ENCODE measurements at regions not wholly inside any gene's neighbourhood (a gene's known extent, or its start where the extent isn't known, plus 50 kb on each side); places are given as distances from the start of the nearest gene placed in this dataset.

DNA sequence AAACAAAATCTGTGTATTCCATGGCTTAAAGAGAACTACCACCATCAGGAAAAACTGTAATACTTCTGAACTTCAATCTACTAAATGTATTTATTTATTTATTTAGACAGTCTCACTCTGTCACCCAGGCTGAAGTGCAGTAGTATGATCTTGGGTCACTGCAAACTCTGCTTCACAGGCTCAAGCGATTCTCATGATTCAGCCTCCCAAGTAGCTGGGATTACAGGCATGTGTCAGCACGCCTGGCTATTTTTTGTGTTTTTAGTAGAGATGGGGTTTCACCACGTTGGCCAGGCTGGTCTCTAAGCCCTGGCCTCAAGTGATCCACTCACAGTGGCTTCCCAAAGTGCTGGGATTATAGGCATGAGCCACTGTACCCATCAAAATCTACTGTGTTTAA lies 202.3 kb upstream of the POU1F1 start:
- no peak overlapping the region for H3K27ac ChIP-seq (ENCODE audit: low read depth in 1 of 2, low read length in 2 of 2)
- H3K27me3 ChIP-seq (ENCODE audit: control insufficient read depth in 1 of 2, insufficient read depth in 2 of 2, low read length in 2 of 2): no peaks in the 10 kb centered on the region
- DNase-seq (no peak), ATAC-seq (ENCODE audit: poor library complexity) (no peak)
- Mint-ChIP-seq H3K4me1 (ENCODE audit: low read depth) (no peaks in the 10 kb centered on the region), H3K27me3 (no peaks in the 10 kb centered on the region), H3K4me3 (no peak overlapping the region), H3K27ac (no peak overlapping the region), H3K36me3 (ENCODE audit: low read depth) (no peaks in the 10 kb centered on the region), H3K9me3 (peaks cover 3% of the 10 kb centered on the region)
- ChIA-PET CTCF (no interaction called here), POLR2A (no interaction called here)
- TF ChIP-seq, protein P1, sequence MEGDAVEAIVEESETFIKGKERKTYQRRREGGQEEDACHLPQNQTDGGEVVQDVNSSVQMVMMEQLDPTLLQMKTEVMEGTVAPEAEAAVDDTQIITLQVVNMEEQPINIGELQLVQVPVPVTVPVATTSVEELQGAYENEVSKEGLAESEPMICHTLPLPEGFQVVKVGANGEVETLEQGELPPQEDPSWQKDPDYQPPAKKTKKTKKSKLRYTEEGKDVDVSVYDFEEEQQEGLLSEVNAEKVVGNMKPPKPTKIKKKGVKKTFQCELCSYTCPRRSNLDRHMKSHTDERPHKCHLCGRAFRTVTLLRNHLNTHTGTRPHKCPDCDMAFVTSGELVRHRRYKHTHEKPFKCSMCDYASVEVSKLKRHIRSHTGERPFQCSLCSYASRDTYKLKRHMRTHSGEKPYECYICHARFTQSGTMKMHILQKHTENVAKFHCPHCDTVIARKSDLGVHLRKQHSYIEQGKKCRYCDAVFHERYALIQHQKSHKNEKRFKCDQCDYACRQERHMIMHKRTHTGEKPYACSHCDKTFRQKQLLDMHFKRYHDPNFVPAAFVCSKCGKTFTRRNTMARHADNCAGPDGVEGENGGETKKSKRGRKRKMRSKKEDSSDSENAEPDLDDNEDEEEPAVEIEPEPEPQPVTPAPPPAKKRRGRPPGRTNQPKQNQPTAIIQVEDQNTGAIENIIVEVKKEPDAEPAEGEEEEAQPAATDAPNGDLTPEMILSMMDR (IDR thresholded peaks at IDR 0.05): no peak
- H3K4me3 ChIP-seq (ENCODE audit: low read length): no peak overlapping the region
- no peaks in the 10 kb centered on the region for H3K36me3 ChIP-seq (ENCODE audit: insufficient read depth, low read length)
- H3K9me3 ChIP-seq (ENCODE audit: control insufficient read depth in 1 of 2, insufficient read depth in 1 of 2, low read length in 2 of 2): peaks cover 0 to 6% of the 10 kb centered on the region in 2 experiments
- no peaks in the 10 kb centered on the region for H3K4me1 ChIP-seq (ENCODE audit: insufficient read depth, low read length)
- intact Hi-C loops (cut with DNase I, micrococcal nuclease): no loop called here

- no peaks in the 10 kb centered on the region for H3K4me1 ChIP-seq (ENCODE audit: insufficient read depth, low read length)
- Mint-ChIP-seq H3K27ac (no peak overlapping the region), H3K4me3 (no peak overlapping the region), H3K4me1 (ENCODE audit: low read depth) (no peaks in the 10 kb centered on the region), H3K9me3 (peaks cover 6% of the 10 kb centered on the region), H3K36me3 (ENCODE audit: low read depth) (no peaks in the 10 kb centered on the region), H3K27me3 (no peaks in the 10 kb centered on the region)
- peaks cover 0 to 6% of the 10 kb centered on the region in 2 experiments for H3K9me3 ChIP-seq (ENCODE audit: control insufficient read depth in 1 of 2, insufficient read depth in 1 of 2, low read length in 2 of 2)
- intact Hi-C loops (cut with DNase I, micrococcal nuclease): no loop called here
- no peaks in the 10 kb centered on the region for H3K36me3 ChIP-seq (ENCODE audit: insufficient read depth, low read length)
- TF ChIP-seq, protein P1 (IDR thresholded peaks at IDR 0.05): no peak
- H3K4me3 ChIP-seq (ENCODE audit: low read length): no peak overlapping the region
- no peak overlapping the region for H3K27ac ChIP-seq (ENCODE audit: low read depth in 1 of 2, low read length in 2 of 2)
- ATAC-seq (ENCODE audit: poor library complexity) (no peak), DNase-seq (no peak)
- POLR2A ChIA-PET: no interaction called here
- H3K27me3 ChIP-seq (ENCODE audit: control insufficient read depth in 1 of 2, insufficient read depth in 2 of 2, low read length in 2 of 2): no peaks in the 10 kb centered on the region
- CTCF ChIA-PET: no interaction called here
These were observed 197.6 kb upstream of the POU1F1 start for GRCh38 chr3:87473944-87474343.

DNA sequence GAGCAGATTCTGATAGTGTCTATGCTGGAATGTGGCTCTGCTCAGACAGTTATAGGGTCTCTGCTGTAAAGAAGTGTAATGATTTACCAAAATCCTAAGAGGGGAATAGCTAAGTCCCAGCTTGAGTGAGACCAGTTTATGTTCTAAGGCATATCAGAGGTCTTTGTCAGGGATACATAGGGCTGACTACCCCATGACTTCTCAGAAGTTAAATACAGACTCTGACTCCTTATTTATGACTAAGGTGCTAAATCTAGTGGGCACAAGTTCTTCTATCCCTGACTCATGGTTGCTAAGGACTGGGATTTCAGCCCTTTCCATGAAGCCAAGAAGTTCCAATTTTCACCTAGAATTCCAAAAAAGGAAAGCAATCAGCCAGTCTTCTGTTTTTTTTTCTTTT lies 192.6 kb upstream of the POU1F1 start:
- no peaks in the 10 kb centered on the region for H3K27me3 Mint-ChIP-seq
- Histone ChIP-seq H3K27me3 (ENCODE audit: control insufficient read depth in 1 of 2, insufficient read depth in 2 of 2, low read length in 2 of 2) (no peaks in the 10 kb centered on the region), H3K4me3 (ENCODE audit: low read length) (no peak overlapping the region), H3K36me3 (ENCODE audit: insufficient read depth, low read length) (no peaks in the 10 kb centered on the region), H3K27ac (ENCODE audit: low read depth in 1 of 2, low read length in 2 of 2) (no peak overlapping the region), H3K9me3 (ENCODE audit: control insufficient read depth in 1 of 2, insufficient read depth in 1 of 2, low read length in 2 of 2) (peaks cover 0 to under 1% of the 10 kb centered on the region in 2 experiments), H3K4me1 (ENCODE audit: insufficient read depth, low read length) (no peaks in the 10 kb centered on the region)
- intact Hi-C loops (cut with DNase I, micrococcal nuclease): no loop called here
- no peak overlapping the region for H3K27ac Mint-ChIP-seq
- POLR2A ChIA-PET: no interaction called here
- ATAC-seq (ENCODE audit: poor library complexity): no peak
- peaks cover 12% of the 10 kb centered on the region for H3K9me3 Mint-ChIP-seq
- no peak for DNase-seq
- no peaks in the 10 kb centered on the region for H3K36me3 Mint-ChIP-seq (ENCODE audit: low read depth)
- no peak overlapping the region for H3K4me3 Mint-ChIP-seq
- TF ChIP-seq, protein P1 (IDR thresholded peaks at IDR 0.05): no peak
- CTCF ChIA-PET: no interaction called here
- H3K4me1 Mint-ChIP-seq (ENCODE audit: low read depth): no peaks in the 10 kb centered on the region

Data from CD4-positive, alpha-beta T cell (primary cell).